GM23338 (cell line): ENCODE measurements at regions not wholly inside any gene's neighbourhood (a gene's known extent, or its start where the extent isn't known, plus 50 kb on each side); places are given as distances from the start of the nearest gene placed in this dataset.

ENCODE experiments used
- CTCF ChIP-seq, 2 experiments: fragments of 200-600 bp in 1 of 2; sonication (generic) in 1 of 2; conservative IDR thresholded peaks; 2 replicates each; pipeline versions ENCODE4 v1.5.1 to v1.6.1; 2016 to 2017; ENCODE audit warnings: antibody characterized with exemption in 2 of 2, low read depth in 2 of 2, mild to moderate bottlenecking in 2 of 2, moderate library complexity in 1 of 2
- EZH2 ChIP-seq: fragments of 200-600 bp; sonication (generic); IDR thresholded peaks from one replicate; pipeline ENCODE4 v1.8.0; 2017; ENCODE audit warnings: antibody characterized with exemption, mild to moderate bottlenecking, low read depth; ENCODE audit not compliant: unreplicated experiment
- JUNB ChIP-seq: IDR thresholded peaks from one replicate; pipeline ENCODE4 v1.6.1; 2016; ENCODE audit warnings: antibody characterized with exemption; ENCODE audit not compliant: unreplicated experiment
- POLR2AphosphoS5 ChIP-seq: IDR thresholded peaks from 2 replicates; pipeline ENCODE4 v1.6.1; 2016; ENCODE audit warnings: antibody characterized with exemption, low read depth
- REST ChIP-seq: IDR thresholded peaks from one replicate; pipeline ENCODE4 v1.6.1; 2018; ENCODE audit warnings: antibody characterized with exemption; ENCODE audit not compliant: unreplicated experiment
- ZNF114 ChIP-seq: fragments of 250-450 bp; sonication (Bioruptor Pico); IDR thresholded peaks from 2 replicates; pipeline ENCODE4 v1.5.0; 2020; ENCODE audit warnings: mild to moderate bottlenecking, moderate library complexity
- ZNF331 ChIP-seq: fragments of 250-450 bp; sonication (Bioruptor Pico); IDR thresholded peaks from 2 replicates; pipeline ENCODE4 v1.5.0; 2020; ENCODE audit warnings: low read depth, mild to moderate bottlenecking, moderate library complexity

- no peak for TF ChIP-seq CTCF (conservative IDR thresholded peaks at IDR 0.05; ENCODE audit: low read depth in 2 of 2)
- no peak for TF ChIP-seq EZH2
- TF ChIP-seq POLR2AphosphoS5, result no peak
- TF ChIP-seq ZNF331, result no peak
- no peak for TF ChIP-seq REST
- no peak for TF ChIP-seq JUNB
- TF ChIP-seq ZNF114, result no peak
These were observed 254.7 kb downstream of the NFATC2 start for GRCh38 chr20:51287628-51288413.
